Ammon's horn (tissue), 1 donor: ENCODE measurements at regions not wholly inside any gene's neighbourhood (a gene's known extent, or its start where the extent isn't known, plus 50 kb on each side); places are given as distances from the start of the nearest gene placed in this dataset.
"Not testable (repeated sequence)": the region's sequence is repeated elsewhere in the genome, so short reads cannot be mapped to it uniquely, and the experiment has no call there.

Source experiments
- DNase-seq: peaks from one replicate; pipeline ENCODE4 v3.0.0-alpha.2; 2016; ENCODE audit warnings: low spot score

DNA sequence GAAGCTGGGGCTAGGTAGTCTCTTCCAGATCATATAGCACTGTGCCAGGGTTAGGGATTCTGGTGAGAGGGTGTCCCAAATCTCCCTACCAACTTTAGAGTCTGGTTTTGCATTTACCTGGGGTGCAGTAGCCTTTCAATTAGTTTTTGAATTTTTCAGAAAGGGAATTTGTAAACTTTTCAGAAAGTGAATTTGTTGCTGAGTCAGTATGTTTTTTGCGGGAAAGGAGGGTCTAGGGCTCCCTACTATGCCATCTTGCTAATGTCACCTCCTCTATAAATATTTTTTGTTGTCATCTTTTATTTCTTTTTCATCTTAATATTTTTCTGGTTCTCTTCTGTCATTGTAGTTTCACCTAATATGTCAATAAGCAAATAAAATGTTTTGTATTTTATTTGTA lies 95.8 kb upstream of the FAM98A start:
- no peak for DNase-seq

DNA sequence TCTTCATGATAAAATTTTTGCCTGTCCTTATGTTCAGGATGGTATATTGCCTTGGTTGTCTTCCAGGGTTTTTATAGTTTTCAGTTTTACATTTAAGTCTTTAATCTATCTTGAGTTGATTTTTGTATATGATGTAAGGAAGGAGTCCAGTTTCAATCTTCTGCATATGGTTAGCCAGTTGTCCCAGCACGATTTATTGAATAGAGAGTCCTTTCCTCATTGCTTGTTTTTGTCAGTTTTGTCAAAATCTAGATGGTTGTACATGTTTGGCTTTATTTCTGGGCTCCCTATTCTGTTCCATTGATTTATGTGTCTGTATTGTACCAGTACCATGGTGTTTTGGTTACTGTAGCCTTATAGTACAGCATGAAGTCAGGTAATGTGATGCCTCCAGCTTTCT lies 91.6 kb upstream of the FAM98A start:
- DNase-seq, result not testable (repeated sequence)

DNA sequence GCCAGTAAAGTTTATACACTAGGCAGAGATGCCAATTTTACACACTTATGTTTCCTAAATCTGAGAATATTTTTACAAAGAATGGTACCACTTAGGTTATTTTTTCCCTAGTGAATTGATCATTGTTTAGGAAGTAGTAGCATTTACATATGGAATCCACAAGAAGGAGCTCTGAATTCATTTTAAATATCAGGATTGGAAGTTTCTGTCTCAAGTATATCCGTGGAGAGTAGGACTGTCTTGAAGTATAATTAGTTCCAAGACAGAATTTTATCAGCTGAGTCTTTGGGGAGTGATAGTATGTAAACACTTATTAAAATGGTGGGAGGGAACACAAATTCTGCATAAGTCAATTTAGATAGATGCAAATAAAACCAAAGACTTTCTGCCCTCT lies 82.3 kb upstream of the FAM98A start:
- DNase-seq, result no peak

DNA sequence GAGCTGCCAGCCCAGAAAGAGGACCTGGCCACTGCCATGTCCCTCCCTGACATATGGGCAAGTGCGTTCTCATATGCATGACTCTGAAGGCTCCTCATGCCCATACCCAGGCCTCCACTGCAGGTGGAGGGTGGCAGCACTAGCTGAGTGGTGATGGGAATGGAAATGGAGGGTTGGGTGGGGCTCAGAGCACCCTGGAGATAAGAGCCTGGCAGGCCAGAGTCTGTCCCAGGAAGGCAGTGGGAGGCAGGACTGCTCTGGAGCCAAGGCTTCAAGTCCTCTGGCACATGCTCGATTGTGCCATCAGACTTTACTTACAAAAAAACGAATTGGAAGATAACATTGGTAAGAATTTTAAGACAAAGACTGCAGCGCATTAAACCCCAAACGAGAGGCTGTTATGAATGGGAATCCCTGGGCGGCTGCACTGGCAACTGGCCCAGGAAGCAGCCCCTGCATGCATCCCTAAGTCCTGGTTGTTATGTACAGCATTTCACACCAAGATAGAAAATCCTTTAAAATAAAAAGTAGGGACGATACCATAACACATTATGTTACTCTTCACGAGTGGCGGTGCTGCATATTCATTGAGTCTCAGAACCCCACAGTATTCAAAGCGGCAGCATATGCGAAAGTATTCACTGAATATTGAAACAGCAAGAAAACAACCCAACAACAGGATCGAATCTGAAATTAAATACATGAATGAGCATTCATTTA lies 81.7 kb upstream of the FAM98A start:
- peak; percentile 5 for DNase-seq

DNA sequence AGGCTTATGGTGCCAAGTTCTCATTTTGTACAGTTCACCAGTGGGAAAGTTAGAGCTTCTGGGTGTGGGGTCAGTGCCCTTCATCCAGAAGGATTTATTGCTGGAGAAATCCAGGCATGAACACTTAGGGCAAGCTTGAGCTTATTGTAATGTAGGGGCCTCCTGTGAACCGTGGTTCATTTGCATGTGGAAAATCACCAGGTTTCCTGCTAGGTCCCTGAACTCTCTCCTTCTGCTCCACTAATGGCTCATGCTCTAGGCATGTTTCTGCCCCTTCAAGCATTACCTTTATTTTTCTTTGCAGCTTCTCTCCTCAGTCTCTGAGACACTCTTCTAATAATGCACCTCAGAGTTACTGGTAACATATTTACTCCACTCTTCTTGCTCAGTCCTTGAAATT lies 79.3 kb upstream of the FAM98A start:
- no peak for DNase-seq

DNA sequence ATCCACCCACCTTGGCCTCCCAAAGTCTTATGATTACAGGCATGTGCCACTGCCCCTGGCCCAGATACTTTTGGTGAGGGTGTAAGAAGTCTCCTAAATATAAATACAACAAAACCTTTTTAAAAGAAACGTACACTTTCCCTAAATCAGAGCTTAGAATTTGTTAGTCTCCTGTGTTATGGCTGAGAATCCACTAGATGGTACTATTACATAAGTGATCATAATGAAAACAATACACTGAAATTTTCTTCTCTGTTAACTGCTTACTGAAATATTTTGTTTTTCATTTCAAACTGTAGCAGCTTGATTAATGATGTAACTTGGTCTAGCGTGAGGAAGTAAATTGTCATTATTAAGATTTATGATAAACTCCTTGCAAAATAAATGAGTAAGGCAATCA lies 74.8 kb upstream of the FAM98A start:
- DNase-seq, result peak; percentile 29

DNA sequence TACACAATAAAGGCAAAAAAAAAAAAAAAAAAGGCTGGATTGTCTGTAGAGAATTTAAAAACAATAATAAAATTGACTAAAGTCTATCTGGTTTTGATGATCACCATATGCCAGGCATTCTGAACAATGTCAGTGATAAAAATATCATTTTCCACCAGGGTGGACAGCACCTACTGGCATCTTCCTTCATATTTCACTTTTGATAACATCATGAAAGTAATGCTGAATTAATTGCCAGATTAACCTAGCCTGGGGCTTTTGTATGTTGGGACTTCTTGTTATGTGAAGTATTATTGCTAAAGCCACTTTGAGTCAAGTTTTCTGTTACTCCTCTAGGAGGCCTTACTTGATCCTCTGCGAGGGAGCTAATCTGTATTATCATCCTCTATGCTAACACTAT lies 73.8 kb upstream of the FAM98A start:
- DNase-seq, result no peak

DNA sequence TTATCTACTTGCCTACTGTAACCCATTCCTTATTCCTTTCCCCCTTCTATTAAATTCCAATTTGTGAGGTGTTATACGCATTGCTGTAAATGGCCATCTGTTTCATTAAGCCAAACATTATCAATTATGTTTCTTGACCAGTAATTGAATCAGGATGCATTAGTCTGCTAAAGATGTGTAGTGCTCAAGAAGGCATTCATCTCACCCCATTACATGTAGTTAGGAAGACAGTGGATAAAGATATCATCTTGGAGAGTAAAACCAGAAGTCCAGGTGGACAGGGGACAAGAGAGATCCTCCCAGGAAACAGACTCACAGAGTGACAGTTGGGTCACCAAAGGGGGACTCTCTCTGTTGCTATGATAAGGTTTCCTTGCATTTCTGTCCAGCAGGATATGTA lies 73.3 kb upstream of the FAM98A start:
- DNase-seq, result no peak

DNA sequence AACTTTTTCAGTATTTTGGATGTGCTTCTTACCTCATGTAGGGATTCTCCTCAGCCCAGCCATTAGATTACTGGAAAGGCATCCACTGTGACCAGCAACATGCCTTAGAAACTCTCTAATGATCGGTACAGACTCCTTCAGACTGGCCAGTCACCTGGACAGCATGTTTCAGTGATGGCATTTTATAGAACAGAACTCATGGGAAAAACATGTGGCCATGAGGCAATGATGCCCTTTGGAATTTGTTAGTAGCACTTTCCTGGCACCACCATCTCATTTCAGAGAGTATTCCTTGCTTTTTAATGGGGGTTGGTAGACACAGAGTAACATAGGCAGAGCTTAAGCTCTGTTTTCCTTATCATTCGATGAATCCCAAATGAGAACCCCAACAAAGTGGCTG lies 72.1 kb upstream of the FAM98A start:
- no peak for DNase-seq

DNA sequence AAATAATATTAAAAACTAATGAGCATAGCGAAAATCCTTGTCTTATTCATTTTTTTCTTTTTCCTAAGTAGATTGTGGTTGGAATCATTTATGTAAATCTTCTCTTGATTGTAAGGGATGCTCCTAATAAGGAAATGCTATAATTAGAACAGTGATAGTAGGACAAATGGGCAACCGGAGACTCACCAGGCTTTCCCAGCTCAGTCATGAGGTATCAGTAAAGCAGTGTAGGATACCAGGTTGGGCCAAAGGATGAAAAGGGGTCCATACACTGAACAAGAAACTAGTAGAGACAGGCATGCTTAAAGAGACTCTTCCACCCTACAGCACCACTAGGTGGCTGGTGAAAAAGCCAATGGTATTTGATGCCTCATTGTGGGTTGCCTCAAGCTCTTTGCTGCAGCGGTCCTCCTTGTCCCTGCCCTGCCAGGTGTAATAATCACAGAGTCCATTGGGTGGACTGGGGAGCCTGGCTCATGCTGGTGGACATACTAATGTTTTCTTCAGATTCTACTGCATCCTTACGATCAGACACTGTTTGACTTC lies 71.4 kb upstream of the FAM98A start:
- no peak for DNase-seq

DNA sequence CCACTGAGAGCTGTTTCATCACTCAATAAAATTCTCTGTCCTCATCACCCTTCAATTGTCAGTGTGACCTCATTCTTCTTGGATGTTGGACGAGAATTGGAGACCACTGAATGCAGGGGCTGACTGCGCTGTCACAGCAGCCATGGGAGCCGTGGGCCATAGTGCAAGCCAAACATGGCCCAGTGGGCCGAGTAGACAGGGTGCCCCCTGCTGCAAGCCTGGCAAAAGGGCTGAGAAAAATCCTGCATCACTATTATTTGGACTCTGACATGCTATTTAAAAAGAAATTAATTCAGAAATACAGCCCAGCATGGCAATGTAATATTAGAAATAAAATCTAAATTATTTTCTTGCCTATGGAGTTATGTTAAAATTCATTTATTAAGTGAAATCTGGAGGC lies 67.8 kb upstream of the FAM98A start:
- no peak for DNase-seq

DNA sequence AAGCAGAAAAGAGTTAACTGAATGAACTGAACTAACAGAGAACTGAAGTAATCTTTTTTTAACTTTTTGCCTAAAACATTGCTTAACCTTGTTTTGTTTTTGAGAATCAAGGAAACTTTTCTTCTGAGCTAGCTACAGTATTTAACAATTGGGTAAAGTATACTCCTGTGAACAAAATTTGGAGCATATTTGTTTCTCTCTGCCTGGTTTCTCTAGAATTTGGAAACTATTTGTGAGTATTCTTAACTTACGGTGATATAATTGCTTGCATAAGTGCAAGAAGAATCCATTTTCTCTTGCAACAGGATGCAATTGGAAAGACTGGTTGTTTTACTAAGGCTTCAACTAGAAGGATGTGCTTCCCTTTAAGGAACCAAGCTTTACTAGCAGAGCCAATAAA lies 65.9 kb upstream of the FAM98A start:
- DNase-seq, result no peak

DNA sequence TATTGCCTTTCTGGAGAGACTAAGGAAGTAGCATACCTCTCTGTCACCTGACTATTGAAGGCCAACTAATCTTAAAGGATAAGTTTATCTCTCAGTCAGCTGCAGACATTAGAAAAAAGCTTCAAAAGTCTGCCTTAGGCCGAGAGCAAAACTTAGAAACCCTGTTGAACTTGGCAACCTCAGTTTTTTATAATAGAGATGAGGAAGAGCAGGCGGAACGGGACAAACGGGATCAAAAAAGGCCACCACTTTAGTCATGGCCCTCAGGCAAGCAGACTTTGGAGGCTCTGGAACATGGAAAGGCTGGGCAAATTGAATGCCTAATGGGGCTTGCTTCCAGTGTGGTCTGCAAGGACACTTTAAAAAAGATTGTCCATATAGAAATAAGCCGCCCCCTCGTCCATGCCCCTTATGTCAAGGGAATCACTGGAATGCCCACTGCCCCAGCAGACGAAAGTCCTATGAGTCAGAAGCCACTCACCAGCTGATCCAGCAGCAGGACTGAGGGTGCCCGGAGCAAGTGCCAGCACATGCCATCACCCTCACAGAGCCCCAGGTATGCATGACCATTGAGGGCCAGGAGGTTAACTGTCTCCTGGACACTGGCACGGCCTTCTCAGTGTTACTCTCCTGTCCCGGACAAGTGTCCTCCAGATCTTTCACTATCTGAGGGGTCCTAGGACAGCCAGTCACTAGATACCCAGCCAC lies 61.5 kb upstream of the FAM98A start:
- no peak for DNase-seq

DNA sequence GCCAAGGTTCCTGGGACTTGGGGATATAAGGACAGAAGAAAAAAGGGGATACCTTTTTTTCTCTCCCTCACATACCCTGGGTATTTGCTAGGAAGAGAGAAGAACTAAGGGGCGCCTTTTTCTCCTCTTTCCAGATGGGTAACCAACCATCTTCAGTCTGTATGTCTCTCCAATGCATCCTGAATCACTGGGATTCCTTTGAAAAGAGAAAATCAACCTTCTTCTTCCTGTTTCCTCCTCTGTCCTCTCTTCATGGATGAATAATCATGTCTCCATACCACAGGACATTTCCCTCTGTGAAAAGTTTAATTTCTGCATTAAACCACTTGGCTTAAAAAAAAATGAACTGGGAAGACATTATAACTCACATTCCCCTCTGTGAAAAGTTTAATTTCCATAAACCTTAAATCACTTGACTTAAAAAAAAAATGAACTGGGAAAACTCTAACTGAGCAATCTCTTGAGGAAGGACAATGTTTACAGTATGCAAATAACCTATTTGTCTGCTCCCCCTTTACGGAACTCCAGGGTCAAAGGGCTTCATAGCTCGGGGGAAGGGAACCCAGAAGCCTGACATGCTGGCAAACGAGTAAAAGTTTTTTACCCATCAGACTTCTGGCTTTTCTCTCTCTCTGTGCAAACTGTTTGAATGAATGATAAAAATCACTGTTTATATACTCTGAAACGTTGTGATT lies 56.7 kb upstream of the FAM98A start:
- no peak for DNase-seq

DNA sequence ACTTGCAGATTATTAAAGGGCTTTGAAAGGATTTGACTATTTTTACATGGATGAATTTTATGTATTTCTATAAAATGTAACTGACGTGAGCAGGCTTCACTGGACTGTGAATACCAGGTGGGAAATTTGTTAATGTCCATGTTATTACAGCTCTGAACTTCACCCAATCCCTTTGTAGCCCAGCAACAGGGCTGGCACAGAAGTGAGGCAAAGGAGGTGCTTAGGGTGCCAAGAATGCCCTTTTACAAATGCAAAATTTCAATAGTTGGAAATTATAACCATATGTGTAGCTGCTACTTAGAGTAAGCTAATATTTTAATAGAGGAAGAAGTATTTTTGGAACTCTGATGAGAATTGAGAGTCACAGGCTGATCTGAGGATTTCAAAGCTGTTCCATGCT lies 53.7 kb upstream of the FAM98A start:
- no peak for DNase-seq

DNA sequence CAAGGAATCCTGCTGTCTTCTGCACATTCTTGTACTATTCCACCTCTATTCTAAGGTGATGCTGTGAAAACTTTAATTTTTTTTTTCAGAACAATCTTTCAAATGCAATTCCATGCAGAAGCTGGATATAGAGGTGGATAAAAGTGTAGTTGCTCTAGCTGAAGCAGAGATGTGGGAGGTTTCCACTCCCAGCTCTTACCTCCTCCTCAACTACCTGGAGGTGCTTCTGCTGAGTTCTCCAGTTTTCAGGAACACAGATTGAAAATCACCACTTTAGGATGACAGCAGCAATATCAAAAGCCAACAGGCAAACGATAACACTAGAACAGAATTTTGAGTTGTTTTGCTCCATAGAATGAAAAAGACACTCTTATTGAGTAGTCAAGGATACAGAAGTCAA lies 51.1 kb upstream of the FAM98A start:
- DNase-seq, result no peak
